Ishikawa (cell line): ENCODE measurements at regions not wholly inside any gene's neighbourhood (a gene's known extent, or its start where the extent isn't known, plus 50 kb on each side); places are given as distances from the start of the nearest gene placed in this dataset.

Experiments used
- EP300 ChIP-seq: IDR thresholded peaks from 2 replicates; pipeline ENCODE4 v1.6.1; 2012; ENCODE audit warnings: borderline replicate concordance
- NFIC ChIP-seq: IDR thresholded peaks from 2 replicates; pipeline ENCODE4 v1.6.1; 2012
- TF ChIP-seq, protein P1 (sequence below): IDR thresholded peaks from 2 replicates; pipeline ENCODE4 v1.6.1; 2012

DNA sequence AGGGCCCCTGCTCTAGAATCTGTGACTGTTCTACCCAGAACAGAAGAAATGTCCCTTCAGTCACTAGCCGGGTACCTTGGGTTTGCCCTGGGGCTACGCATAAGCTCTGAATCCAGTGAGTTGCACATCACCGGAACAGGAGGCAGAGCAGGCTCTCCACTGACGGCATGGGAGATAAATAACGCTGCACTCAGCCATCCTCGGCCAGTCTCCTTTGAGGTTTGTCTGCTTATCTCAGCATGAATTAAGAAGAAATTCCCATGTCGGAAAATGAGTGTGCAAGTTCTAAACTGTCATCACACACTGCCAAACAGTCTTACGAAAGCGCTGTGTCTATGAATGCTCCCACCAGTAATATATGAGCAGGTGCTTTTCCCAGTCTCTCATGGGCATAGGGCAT is 90.8 kb downstream of the FAM50B start:
- TF ChIP-seq, protein P1, sequence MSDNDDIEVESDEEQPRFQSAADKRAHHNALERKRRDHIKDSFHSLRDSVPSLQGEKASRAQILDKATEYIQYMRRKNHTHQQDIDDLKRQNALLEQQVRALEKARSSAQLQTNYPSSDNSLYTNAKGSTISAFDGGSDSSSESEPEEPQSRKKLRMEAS, result no peak
- TF ChIP-seq EP300, result no peak
- no peak for TF ChIP-seq NFIC
